SU-DHL-6 (cell line): ENCODE measurements at regions not wholly inside any gene's neighbourhood (a gene's known extent, or its start where the extent isn't known, plus 50 kb on each side); places are given as distances from the start of the nearest gene placed in this dataset.
A peak's percentile ranks its signal among the peaks of the same experiment; 100 is the strongest.

Experiments
- H2AFZ ChIP-seq: fragments of 200-600 bp; sonication (generic); 2 replicates; pipeline ENCODE4 v1.6.1; 2014; ENCODE audit warnings: low read depth, mild to moderate bottlenecking, moderate library complexity, mixed read lengths, antibody characterized with exemption, low read length; ENCODE audit not compliant: severe bottlenecking
- H3F3A ChIP-seq: fragments of 200-600 bp; shearing (Covaris generic); 2 replicates; pipeline ENCODE4 v1.6.0; 2016; ENCODE audit warnings: antibody characterized with exemption, mild to moderate bottlenecking; ENCODE audit not compliant: insufficient read depth
- H3K27ac ChIP-seq: fragments of 200-600 bp; sonication (generic); 2 replicates; pipeline ENCODE4 v1.5.1; 2016; ENCODE audit warnings: low read depth, mild to moderate bottlenecking, low read length, moderate library complexity, mixed read lengths
- H3K27me3 ChIP-seq: fragments of 200-600 bp; sonication (generic), shearing (Covaris generic); 2 replicates; pipeline ENCODE4 v1.6.0; 2014; ENCODE audit warnings: mild to moderate bottlenecking, low read length
- H3K36me3 ChIP-seq: fragments of 200-600 bp; sonication (generic); 2 replicates; pipeline ENCODE4 v1.6.1; 2014; ENCODE audit warnings: mild to moderate bottlenecking, low read length, mixed read lengths
- H3K4me2 ChIP-seq: fragments of 300-600, 200-600 bp; shearing (Covaris generic), sonication (generic); 2 replicates; pipeline ENCODE4 v1.6.0; 2014; ENCODE audit warnings: low read length, low read depth, mild to moderate bottlenecking; ENCODE audit not compliant: poor library complexity, severe bottlenecking
- H3K4me3 ChIP-seq: fragments of 200-600 bp; sonication (generic); 2 replicates; pipeline ENCODE4 v1.5.1; 2014; ENCODE audit warnings: antibody characterized with exemption, low read length, mild to moderate bottlenecking, mixed read lengths; ENCODE audit not compliant: insufficient read depth, poor library complexity, severe bottlenecking
- H3K79me2 ChIP-seq: fragments of 200-600 bp; sonication (generic); 2 replicates; pipeline ENCODE4 v1.6.1; 2014; ENCODE audit warnings: mild to moderate bottlenecking, low read length, moderate library complexity; ENCODE audit not compliant: insufficient read depth
- H3K9ac ChIP-seq: fragments of 200-600 bp; sonication (generic); 2 replicates; pipeline ENCODE4 v1.7.0; 2014; ENCODE audit warnings: mild to moderate bottlenecking, low read length
- H3K9me2 ChIP-seq: fragments of 200-600 bp; sonication (generic); replicated peaks from 2 replicates; pipeline ENCODE4 v1.6.1; 2014; ENCODE audit warnings: low read length; ENCODE audit not compliant: insufficient read depth
- H3K9me3 ChIP-seq: fragments of 200-600 bp; sonication (generic); 2 replicates; pipeline ENCODE4 v1.6.1; 2014; ENCODE audit warnings: low read length, mixed read lengths; ENCODE audit not compliant: insufficient read depth
- H4K20me1 ChIP-seq: fragments of 200-600 bp; sonication (generic); 2 replicates; pipeline ENCODE4 v1.6.1; 2014; ENCODE audit warnings: low read depth, mild to moderate bottlenecking, antibody characterized with exemption, low read length, moderate library complexity, mixed read lengths
- EZH2phosphoT487 ChIP-seq: fragments of 200-600 bp; sonication (generic), shearing (Covaris generic); conservative IDR thresholded peaks from 2 replicates; pipeline ENCODE4 v1.6.1; 2018; ENCODE audit warnings: mild to moderate bottlenecking, antibody characterized with exemption, low read length, moderate library complexity, mixed read lengths
- TF ChIP-seq, protein P1 (sequence below): fragments of 200-600 bp; sonication (generic); IDR thresholded peaks from one replicate; pipeline ENCODE4 v1.5.1; 2017; ENCODE audit warnings: antibody characterized with exemption, mild to moderate bottlenecking, low read length, moderate library complexity; ENCODE audit not compliant: insufficient read depth, poor library complexity, severe bottlenecking

DNA sequence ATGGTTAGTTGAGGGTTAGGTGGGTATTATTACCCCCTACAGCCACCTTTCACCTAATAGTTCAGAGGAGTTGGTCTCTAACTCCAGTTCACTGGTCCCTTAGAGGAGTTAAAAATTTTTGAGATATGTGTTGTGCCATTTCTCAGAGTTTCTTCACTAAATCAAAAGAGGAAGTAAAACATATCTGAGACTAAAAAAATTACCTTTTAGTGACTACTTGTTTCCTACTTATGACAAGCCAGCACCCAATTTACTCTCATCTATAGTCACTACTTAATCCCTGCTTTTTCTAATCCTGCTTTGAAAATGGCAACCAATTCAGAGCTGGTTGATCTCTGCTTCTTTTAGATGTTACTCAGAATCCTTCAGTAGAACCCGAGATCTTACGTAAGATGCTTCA, 1316.8 kb upstream of the B3GALT2 start:
- Histone ChIP-seq H4K20me1 (no peaks in the 10 kb centered on the region), H3K36me3 (no peaks in the 10 kb centered on the region), H3F3A (no peaks in the 10 kb centered on the region), H2AFZ (peak overlapping the region; percentile 81), H3K4me3 (no peak overlapping the region), H3K27ac (no peak overlapping the region), H3K9me3 (no peaks in the 10 kb centered on the region), H3K4me2 (peak overlapping the region; percentile 20), H3K9ac (no peak overlapping the region), H3K9me2 (no peaks in the 10 kb centered on the region), H3K79me2 (no peaks in the 10 kb centered on the region), H3K27me3 (no peaks in the 10 kb centered on the region)
- TF ChIP-seq, protein P1, sequence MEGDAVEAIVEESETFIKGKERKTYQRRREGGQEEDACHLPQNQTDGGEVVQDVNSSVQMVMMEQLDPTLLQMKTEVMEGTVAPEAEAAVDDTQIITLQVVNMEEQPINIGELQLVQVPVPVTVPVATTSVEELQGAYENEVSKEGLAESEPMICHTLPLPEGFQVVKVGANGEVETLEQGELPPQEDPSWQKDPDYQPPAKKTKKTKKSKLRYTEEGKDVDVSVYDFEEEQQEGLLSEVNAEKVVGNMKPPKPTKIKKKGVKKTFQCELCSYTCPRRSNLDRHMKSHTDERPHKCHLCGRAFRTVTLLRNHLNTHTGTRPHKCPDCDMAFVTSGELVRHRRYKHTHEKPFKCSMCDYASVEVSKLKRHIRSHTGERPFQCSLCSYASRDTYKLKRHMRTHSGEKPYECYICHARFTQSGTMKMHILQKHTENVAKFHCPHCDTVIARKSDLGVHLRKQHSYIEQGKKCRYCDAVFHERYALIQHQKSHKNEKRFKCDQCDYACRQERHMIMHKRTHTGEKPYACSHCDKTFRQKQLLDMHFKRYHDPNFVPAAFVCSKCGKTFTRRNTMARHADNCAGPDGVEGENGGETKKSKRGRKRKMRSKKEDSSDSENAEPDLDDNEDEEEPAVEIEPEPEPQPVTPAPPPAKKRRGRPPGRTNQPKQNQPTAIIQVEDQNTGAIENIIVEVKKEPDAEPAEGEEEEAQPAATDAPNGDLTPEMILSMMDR: no peak
- TF ChIP-seq EZH2phosphoT487: no peak

DNA sequence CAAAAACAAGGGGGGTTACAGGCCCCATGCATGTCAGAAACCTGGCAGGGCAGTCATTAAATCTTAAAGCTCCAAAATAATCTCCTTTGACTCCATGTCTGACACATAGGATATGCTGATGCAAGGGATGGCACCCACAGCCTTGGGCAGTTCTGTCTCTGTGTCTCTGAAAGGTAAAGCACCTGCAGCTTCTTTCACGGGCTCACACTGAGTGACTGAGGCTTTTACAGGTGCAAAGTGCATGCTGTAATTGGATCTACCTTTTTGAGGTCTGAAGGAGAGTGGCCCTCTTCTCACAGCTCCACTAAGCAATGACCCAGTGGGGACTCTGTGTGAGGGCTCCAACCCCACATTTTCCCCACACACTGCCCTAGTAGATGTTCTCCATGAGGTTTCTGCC, 1309.0 kb upstream of the B3GALT2 start:
- H2AFZ ChIP-seq: no peak overlapping the region
- H3K27me3 ChIP-seq: no peaks in the 10 kb centered on the region
- H3K9ac ChIP-seq: no peak overlapping the region
- no peaks in the 10 kb centered on the region for H4K20me1 ChIP-seq
- no peak overlapping the region for H3K4me3 ChIP-seq
- no peaks in the 10 kb centered on the region for H3K9me2 ChIP-seq
- no peak overlapping the region for H3K27ac ChIP-seq
- H3K79me2 ChIP-seq: no peaks in the 10 kb centered on the region
- H3F3A ChIP-seq: no peaks in the 10 kb centered on the region
- H3K9me3 ChIP-seq: peaks cover 10% of the 10 kb centered on the region; the same call in 1 of the 2 replicates
- TF ChIP-seq EZH2phosphoT487: no peak
- no peak overlapping the region for H3K4me2 ChIP-seq
- H3K36me3 ChIP-seq: no peaks in the 10 kb centered on the region

DNA sequence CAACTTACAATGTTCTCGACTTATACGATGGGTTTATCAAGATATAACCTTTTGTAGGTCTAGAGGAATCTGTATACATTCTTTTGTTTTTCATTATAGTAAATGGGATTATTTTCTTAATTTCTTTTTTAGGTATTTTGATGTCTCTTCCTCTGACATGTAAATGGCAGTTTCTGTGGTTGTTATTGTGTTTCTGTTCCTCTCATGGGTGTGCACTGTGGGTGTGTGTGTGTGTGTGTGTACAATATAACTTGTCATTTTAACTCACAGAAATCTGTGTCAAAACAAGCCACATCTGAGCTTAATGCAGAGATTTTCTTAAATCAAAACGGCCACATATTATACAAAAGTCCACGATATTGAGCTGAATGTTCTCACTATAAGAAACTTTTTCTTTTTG, 1300.8 kb upstream of the B3GALT2 start:
- Histone ChIP-seq H3K9ac (no peak overlapping the region), H2AFZ (peak overlapping the region; percentile 25), H3K36me3 (no peaks in the 10 kb centered on the region), H3K79me2 (no peaks in the 10 kb centered on the region), H3K4me2 (no peak overlapping the region), H3K9me2 (no peaks in the 10 kb centered on the region), H3K27ac (no peak overlapping the region), H4K20me1 (no peaks in the 10 kb centered on the region), H3F3A (no peaks in the 10 kb centered on the region), H3K27me3 (no peaks in the 10 kb centered on the region), H3K4me3 (no peak overlapping the region), H3K9me3 (no peaks in the 10 kb centered on the region)
- TF ChIP-seq EZH2phosphoT487: no peak
- TF ChIP-seq, protein P1: no peak

DNA sequence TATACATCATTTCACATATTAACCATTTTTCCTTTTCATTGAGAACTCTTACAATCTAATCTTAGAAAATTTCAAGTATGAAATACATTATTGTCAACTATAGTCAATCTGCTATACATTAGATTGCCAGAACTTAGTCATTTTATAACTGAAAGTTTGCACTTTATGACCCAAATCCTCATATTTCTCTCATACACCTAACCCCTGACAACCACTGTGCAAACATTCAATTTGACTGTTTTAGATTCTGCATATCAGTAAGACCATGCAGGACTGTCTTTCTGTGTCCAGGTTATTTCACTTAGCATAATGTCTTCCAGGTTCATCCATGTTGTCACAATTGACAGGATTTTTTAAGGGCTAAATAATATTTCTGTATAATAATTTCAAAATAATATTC, 1299.0 kb upstream of the B3GALT2 start:
- Histone ChIP-seq H3K9me2 (no peaks in the 10 kb centered on the region), H3K9ac (no peak overlapping the region), H3K4me2 (no peak overlapping the region), H2AFZ (peak overlapping the region; percentile 34), H3K4me3 (no peak overlapping the region), H3K9me3 (no peaks in the 10 kb centered on the region), H3K36me3 (0 out of 2 replicates have a peak, but pooled peaks cover 5% of the 10 kb centered on the region), H4K20me1 (no peaks in the 10 kb centered on the region), H3K27me3 (no peaks in the 10 kb centered on the region), H3K79me2 (no peaks in the 10 kb centered on the region), H3F3A (no peaks in the 10 kb centered on the region), H3K27ac (no peak overlapping the region)
- no peak for TF ChIP-seq EZH2phosphoT487
- TF ChIP-seq, protein P1: no peak
